Vagina (tissue), 2 donors: ENCODE measurements at regions not wholly inside any gene's neighbourhood (a gene's known extent, or its start where the extent isn't known, plus 50 kb on each side); places are given as distances from the start of the nearest gene placed in this dataset.

Source experiments
- POLR2A ChIP-seq, 2 donors: fragments of 450-650 bp; IDR thresholded peaks; one replicate each; pipeline ENCODE4 v1.6.1; 2017; ENCODE audit warnings: antibody characterized with exemption in 2 of 2, mild to moderate bottlenecking in 2 of 2, moderate library complexity in 2 of 2
- TF ChIP-seq, protein P1 (sequence below), 3 experiments: fragments of 450-650 bp in 2 of 3; fragments of 200-600 bp in 1 of 3; sonication (generic) in 1 of 3; IDR thresholded peaks; one replicate each; pipeline ENCODE4 v1.5.1; 2017 to 2019; ENCODE audit warnings: antibody characterized with exemption in 3 of 3, mild to moderate bottlenecking in 2 of 3, moderate library complexity in 2 of 3

DNA sequence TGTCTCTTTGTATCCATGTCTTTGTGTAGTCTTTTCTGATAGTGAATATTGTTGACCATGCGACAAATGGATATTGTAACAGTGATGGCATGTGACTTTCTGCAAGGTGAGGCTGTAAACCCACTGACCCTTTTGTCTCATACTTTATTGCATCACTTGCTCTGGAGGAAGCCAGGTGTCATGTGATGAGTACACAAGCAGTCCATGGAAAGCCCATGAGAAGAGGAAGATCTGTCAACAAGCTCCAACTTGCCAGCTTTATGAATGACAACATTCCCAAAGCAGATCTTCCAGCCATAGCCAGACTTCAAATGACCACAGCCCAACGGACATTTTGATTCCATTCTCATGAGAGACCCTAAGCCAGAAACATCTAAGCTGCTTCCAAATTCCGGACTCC is 450.1 kb upstream of the ACTBL2 start:
- TF ChIP-seq, protein P1, sequence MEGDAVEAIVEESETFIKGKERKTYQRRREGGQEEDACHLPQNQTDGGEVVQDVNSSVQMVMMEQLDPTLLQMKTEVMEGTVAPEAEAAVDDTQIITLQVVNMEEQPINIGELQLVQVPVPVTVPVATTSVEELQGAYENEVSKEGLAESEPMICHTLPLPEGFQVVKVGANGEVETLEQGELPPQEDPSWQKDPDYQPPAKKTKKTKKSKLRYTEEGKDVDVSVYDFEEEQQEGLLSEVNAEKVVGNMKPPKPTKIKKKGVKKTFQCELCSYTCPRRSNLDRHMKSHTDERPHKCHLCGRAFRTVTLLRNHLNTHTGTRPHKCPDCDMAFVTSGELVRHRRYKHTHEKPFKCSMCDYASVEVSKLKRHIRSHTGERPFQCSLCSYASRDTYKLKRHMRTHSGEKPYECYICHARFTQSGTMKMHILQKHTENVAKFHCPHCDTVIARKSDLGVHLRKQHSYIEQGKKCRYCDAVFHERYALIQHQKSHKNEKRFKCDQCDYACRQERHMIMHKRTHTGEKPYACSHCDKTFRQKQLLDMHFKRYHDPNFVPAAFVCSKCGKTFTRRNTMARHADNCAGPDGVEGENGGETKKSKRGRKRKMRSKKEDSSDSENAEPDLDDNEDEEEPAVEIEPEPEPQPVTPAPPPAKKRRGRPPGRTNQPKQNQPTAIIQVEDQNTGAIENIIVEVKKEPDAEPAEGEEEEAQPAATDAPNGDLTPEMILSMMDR (IDR thresholded peaks at IDR 0.05): no peak
- TF ChIP-seq POLR2A (IDR thresholded peaks at IDR 0.05): no peak
